ENCODE measurements at regions not wholly inside any gene's neighbourhood (a gene's known extent, or its start where the extent isn't known, plus 50 kb on each side); places are given as distances from the start of the nearest gene placed in this dataset.

DNA sequence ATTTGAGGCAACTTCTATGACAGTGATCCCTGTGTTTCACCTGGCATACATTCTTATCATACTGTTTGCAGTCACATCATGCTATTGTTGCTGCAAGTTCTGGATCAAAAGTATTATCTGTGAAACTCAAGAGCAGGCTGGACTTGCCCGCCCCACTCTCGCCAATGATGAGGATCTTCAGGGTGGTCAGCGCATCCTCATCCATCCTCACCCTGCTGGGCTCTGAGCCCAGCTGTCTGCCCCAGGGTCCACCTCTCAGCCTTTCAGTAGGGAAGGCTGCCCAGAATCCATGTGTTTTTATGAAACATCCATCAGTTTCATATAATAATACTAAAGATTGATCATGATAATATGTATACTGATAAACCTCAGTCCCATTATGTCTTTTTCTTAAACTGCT lies 55.4 kb upstream of the KIF5B start:
- ChIA-PET CTCF (no interaction called here), POLR2A (ENCODE audit: unreplicated experiment) (no interaction called here)
- TF ChIP-seq EZH2phosphoT487 (IDR thresholded peaks at IDR 0.05; ENCODE audit: borderline replicate concordance, low read length): no peak
- no peak for TF ChIP-seq EZH2 (IDR thresholded peaks at IDR 0.05; ENCODE audit: low read length, unreplicated experiment)
- TF ChIP-seq, protein P1, sequence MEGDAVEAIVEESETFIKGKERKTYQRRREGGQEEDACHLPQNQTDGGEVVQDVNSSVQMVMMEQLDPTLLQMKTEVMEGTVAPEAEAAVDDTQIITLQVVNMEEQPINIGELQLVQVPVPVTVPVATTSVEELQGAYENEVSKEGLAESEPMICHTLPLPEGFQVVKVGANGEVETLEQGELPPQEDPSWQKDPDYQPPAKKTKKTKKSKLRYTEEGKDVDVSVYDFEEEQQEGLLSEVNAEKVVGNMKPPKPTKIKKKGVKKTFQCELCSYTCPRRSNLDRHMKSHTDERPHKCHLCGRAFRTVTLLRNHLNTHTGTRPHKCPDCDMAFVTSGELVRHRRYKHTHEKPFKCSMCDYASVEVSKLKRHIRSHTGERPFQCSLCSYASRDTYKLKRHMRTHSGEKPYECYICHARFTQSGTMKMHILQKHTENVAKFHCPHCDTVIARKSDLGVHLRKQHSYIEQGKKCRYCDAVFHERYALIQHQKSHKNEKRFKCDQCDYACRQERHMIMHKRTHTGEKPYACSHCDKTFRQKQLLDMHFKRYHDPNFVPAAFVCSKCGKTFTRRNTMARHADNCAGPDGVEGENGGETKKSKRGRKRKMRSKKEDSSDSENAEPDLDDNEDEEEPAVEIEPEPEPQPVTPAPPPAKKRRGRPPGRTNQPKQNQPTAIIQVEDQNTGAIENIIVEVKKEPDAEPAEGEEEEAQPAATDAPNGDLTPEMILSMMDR (conservative IDR thresholded peaks at IDR 0.05; ENCODE audit: low read depth, low read length): no peak
- Histone ChIP-seq H4K20me1 (ENCODE audit: low read length) (no peaks in the 10 kb centered on the region), H3F3A (ENCODE audit: low read length, unreplicated experiment) (no peaks in the 10 kb centered on the region), H2AFZ (ENCODE audit: low read length) (no peak overlapping the region), H3K9me3 (ENCODE audit: low read length) (no peaks in the 10 kb centered on the region), H3K9me2 (replicated peaks; ENCODE audit: low read length) (no peaks in the 10 kb centered on the region), H3K9ac (ENCODE audit: low read length) (no peak overlapping the region), H3K4me2 (ENCODE audit: low read length) (no peak overlapping the region), H3K79me2 (ENCODE audit: low read length) (no peaks in the 10 kb centered on the region), H3K4me1 (ENCODE audit: insufficient read depth, low read length) (peaks cover 9% of the 10 kb centered on the region), H3K36me3 (ENCODE audit: low read depth, low read length) (no peaks in the 10 kb centered on the region), H3K27ac (ENCODE audit: low read length) (no peak overlapping the region), H3K4me3 (ENCODE audit: low read length) (no peak overlapping the region), H3K27me3 (ENCODE audit: low read length) (no peaks in the 10 kb centered on the region)
- no TSS peak for BruUV-seq (replicated peaks)
- DNase-seq: no peak
- no peak for ATAC-seq
- intact Hi-C loops (cut with micrococcal nuclease): no loop called here

DNA sequence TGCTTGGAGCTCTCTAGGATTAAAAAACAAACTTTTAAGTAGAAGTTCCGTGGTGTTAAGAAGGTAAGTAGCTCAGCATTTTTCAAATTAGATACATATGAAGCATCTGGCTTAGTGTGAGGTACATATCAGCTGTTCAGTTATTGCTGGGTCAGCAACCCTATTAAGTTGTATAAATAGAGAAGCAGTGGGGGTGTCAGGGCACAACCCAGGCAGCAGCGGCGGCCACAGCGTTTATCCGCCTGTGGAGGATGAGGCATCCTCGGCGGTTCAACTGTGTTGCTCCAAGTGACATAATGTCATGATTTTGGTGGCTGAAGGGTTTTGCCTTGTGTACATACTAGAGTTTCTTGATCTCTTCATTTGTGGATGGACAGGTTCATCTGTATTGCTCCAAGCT lies 54.6 kb upstream of the KIF5B start:
- Histone ChIP-seq H3K9ac (ENCODE audit: low read length) (no peak overlapping the region), H2AFZ (ENCODE audit: low read length) (no peak overlapping the region), H3K4me2 (ENCODE audit: low read length) (no peak overlapping the region), H3K27ac (ENCODE audit: low read length) (no peak overlapping the region), H3F3A (ENCODE audit: low read length, unreplicated experiment) (no peaks in the 10 kb centered on the region), H3K27me3 (ENCODE audit: low read length) (no peaks in the 10 kb centered on the region), H3K9me2 (replicated peaks; ENCODE audit: low read length) (no peaks in the 10 kb centered on the region), H4K20me1 (ENCODE audit: low read length) (no peaks in the 10 kb centered on the region), H3K4me3 (ENCODE audit: low read length) (no peak overlapping the region), H3K79me2 (ENCODE audit: low read length) (no peaks in the 10 kb centered on the region), H3K9me3 (ENCODE audit: low read length) (no peaks in the 10 kb centered on the region), H3K4me1 (ENCODE audit: insufficient read depth, low read length) (peaks cover 9% of the 10 kb centered on the region), H3K36me3 (ENCODE audit: low read depth, low read length) (no peaks in the 10 kb centered on the region)
- TF ChIP-seq EZH2phosphoT487 (IDR thresholded peaks at IDR 0.05; ENCODE audit: borderline replicate concordance, low read length): no peak
- TF ChIP-seq, protein P1 (conservative IDR thresholded peaks at IDR 0.05; ENCODE audit: low read depth, low read length): no peak
- TF ChIP-seq EZH2 (IDR thresholded peaks at IDR 0.05; ENCODE audit: low read length, unreplicated experiment): no peak
- intact Hi-C loops (cut with micrococcal nuclease): no loop called here
- no TSS peak for BruUV-seq (replicated peaks)
- DNase-seq: no peak
- CTCF ChIA-PET: no interaction called here
- no peak for ATAC-seq
- POLR2A ChIA-PET (ENCODE audit: unreplicated experiment): no interaction called here

DNA sequence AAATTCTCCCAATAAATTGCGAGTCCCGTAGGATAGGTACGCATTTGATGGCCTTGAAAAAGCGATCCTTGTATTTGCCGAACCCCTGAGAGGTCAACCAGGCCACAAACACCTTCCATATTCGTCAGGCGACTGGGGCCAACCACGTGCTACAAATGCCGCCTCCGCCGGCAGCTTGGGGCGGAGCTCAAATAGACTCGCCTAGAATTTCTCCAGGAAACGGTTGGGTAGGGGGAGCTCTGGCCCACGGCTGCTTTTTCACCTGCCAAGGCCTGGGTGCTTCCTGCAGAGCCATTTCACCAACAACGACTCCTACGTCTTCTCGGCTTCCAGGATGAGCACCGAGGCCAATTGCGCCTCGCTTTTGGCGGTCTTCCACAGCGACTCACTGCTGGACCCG lies 53.4 kb upstream of the KIF5B start:
- H3K36me3 ChIP-seq (ENCODE audit: low read depth, low read length): no peaks in the 10 kb centered on the region
- POLR2A ChIA-PET (ENCODE audit: unreplicated experiment): no interaction called here
- BruUV-seq (replicated peaks): no TSS peak
- no peak overlapping the region for H3K9ac ChIP-seq (ENCODE audit: low read length)
- CTCF ChIA-PET: no interaction called here
- H3K4me2 ChIP-seq (ENCODE audit: low read length): no peak overlapping the region
- no peaks in the 10 kb centered on the region for H3K27me3 ChIP-seq (ENCODE audit: low read length)
- no peaks in the 10 kb centered on the region for H3K9me2 ChIP-seq (replicated peaks; ENCODE audit: low read length)
- H3K27ac ChIP-seq (ENCODE audit: low read length): no peak overlapping the region
- DNase-seq: no peak
- intact Hi-C loops (cut with micrococcal nuclease): no loop called here
- TF ChIP-seq EZH2 (IDR thresholded peaks at IDR 0.05; ENCODE audit: low read length, unreplicated experiment) (no peak), EZH2phosphoT487 (IDR thresholded peaks at IDR 0.05; ENCODE audit: borderline replicate concordance, low read length) (no peak)
- TF ChIP-seq, protein P1 (conservative IDR thresholded peaks at IDR 0.05; ENCODE audit: low read depth, low read length): no peak
- H3K79me2 ChIP-seq (ENCODE audit: low read length): no peaks in the 10 kb centered on the region
- H3K4me3 ChIP-seq (ENCODE audit: low read length): no peak overlapping the region
- no peak for ATAC-seq
- H3K9me3 ChIP-seq (ENCODE audit: low read length): no peaks in the 10 kb centered on the region
- H3F3A ChIP-seq (ENCODE audit: low read length, unreplicated experiment): no peaks in the 10 kb centered on the region
- no peaks in the 10 kb centered on the region for H4K20me1 ChIP-seq (ENCODE audit: low read length)
- peaks cover 9% of the 10 kb centered on the region for H3K4me1 ChIP-seq (ENCODE audit: insufficient read depth, low read length)
- H2AFZ ChIP-seq (ENCODE audit: low read length): no peak overlapping the region
